K562 (cell line): ENCODE measurements at regions not wholly inside any gene's neighbourhood (a gene's known extent, or its start where the extent isn't known, plus 50 kb on each side); places are given as distances from the start of the nearest gene placed in this dataset.

Source experiments
- ATAC-seq: fragments of 200-7000 bp; cut with Tn5 transposase; 3 replicates; pipeline ENCODE4 v1.9.1; 2020; ENCODE audit warnings: moderate library complexity
- BruUV-seq: library from RNA; stranded (reverse); fragments of 400-500 nt; replicated peaks from 2 replicates; lab custom pipeline; 2021; lab: Mats Ljungman, UMichigan
- CTCF ChIA-PET: fragments of 300-600 bp; formaldehyde crosslinking; extraction: SDS; loops from one replicate; lab custom pipeline; 2021; ENCODE audit warnings: low intra/inter-chr PET ratio; lab: Yijun Ruan, JAX
- POLR2A ChIA-PET: fragments of 300-600, 350-650 bp; sonication (Branson Sonifier 250); formaldehyde crosslinking; extraction: SDS; loops from one replicate; lab custom pipeline; 2021; ENCODE audit warnings: antibody characterized with exemption, inconsistent platforms; lab: Yijun Ruan, JAX
- DNase-seq, 4 experiments: peaks; one replicate each; pipeline versions ENCODE4 v3.0.0 to v3.0.0-alpha.2; 2011 to 2018; ENCODE audit warnings: low spot score in 3 of 4, mixed read lengths in 3 of 4; ENCODE audit errors: extremely low read depth in 1 of 4
- FAIRE-seq: peaks from 2 replicates; lab custom pipeline; 2011; peaks lifted over from hg19 to GRCh38; lab: Jason Lieb, UNC
- H2AFZ ChIP-seq: 2 replicates; pipeline ENCODE4 v1.6.0; 2011; ENCODE audit warnings: low read depth, low read length, control low read depth, inconsistent platforms
- H3K27ac ChIP-seq: fragments of 200-600 bp; 3 replicates; pipeline ENCODE4 v1.8.0; 2011; ENCODE audit warnings: low read depth, mild to moderate bottlenecking, control low read depth, inconsistent platforms, low read length, moderate library complexity, mixed read lengths; ENCODE audit errors: extremely low read depth
- H3K27me3 ChIP-seq, 2 experiments: fragments of 300-600 bp in 1 of 2; 2 replicates in 1 of 2; 3 replicates in 1 of 2; pipeline versions ENCODE4 v1.6.0 to v1.8.0; 2011; ENCODE audit warnings: inconsistent platforms in 2 of 2, low read length in 2 of 2, mild to moderate bottlenecking in 1 of 2, mixed read lengths in 1 of 2, moderate library complexity in 1 of 2; ENCODE audit not compliant: control insufficient read depth in 2 of 2, insufficient read depth in 2 of 2
- H3K36me3 ChIP-seq: fragments of 300-600 bp; 3 replicates; pipeline ENCODE4 v1.8.0; 2011; ENCODE audit warnings: mild to moderate bottlenecking, low read length, inconsistent platforms; ENCODE audit not compliant: control insufficient read depth, insufficient read depth
- H3K4me1 ChIP-seq, 2 experiments: fragments of 200-600 bp in 1 of 2; replicated peaks in 1 of 2; 2 replicates in 1 of 2; 3 replicates in 1 of 2; pipeline versions ENCODE4 v1.5.1 to v1.8.0; 2011; ENCODE audit warnings: inconsistent platforms in 2 of 2, low read length in 2 of 2, mild to moderate bottlenecking in 1 of 2, mixed read lengths in 1 of 2, moderate library complexity in 1 of 2; ENCODE audit not compliant: control insufficient read depth in 2 of 2, insufficient read depth in 2 of 2
- H3K4me2 ChIP-seq: 2 replicates; pipeline ENCODE4 v1.6.1; 2011; ENCODE audit warnings: low read length, control low read depth, inconsistent platforms, mixed read lengths; ENCODE audit not compliant: insufficient read depth
- H3K4me3 ChIP-seq: fragments of 200-600 bp; sonication (generic), shearing (Covaris generic); 2 replicates; pipeline ENCODE4 v1.5.1; 2016; ENCODE audit warnings: control low read depth, inconsistent platforms
- H3K79me2 ChIP-seq: fragments of 200-600 bp; 3 replicates; pipeline ENCODE4 v1.8.0; 2011; ENCODE audit warnings: low read length, inconsistent platforms; ENCODE audit not compliant: control insufficient read depth, insufficient read depth
- H3K9ac ChIP-seq, 2 experiments: 2 replicates each; pipeline versions ENCODE4 v1.6.0 to v1.6.1; 2011; ENCODE audit warnings: low read depth in 2 of 2, low read length in 2 of 2, control low read depth in 1 of 2, inconsistent platforms in 1 of 2, mild to moderate bottlenecking in 1 of 2, mixed read lengths in 1 of 2; ENCODE audit not compliant: insufficient read depth in 1 of 2
- H3K9me1 ChIP-seq: one replicate; pipeline ENCODE4 v1.6.0; 2011; ENCODE audit warnings: inconsistent platforms, mild to moderate bottlenecking, low read length, moderate library complexity; ENCODE audit not compliant: control insufficient read depth, insufficient read depth
- H3K9me3 ChIP-seq: replicated peaks from 2 replicates; pipeline ENCODE4 v1.5.1; 2011; ENCODE audit warnings: low read depth, low read length, inconsistent platforms; ENCODE audit not compliant: control insufficient read depth, insufficient read depth
- H4K20me1 ChIP-seq: replicated peaks from 2 replicates; pipeline ENCODE4 v1.6.1; 2011; ENCODE audit warnings: low read length, inconsistent platforms, mixed read lengths; ENCODE audit not compliant: control insufficient read depth, insufficient read depth
- BRCA1 ChIP-seq, 2 experiments: fragments of 450-650 bp in 1 of 2; sonication (generic) in 1 of 2; formaldehyde crosslinking in 1 of 2; IDR thresholded peaks; 2 replicates each; pipeline versions ENCODE4 v1.5.0 to v1.6.1; 2017 to 2020; ENCODE audit warnings: mild to moderate bottlenecking in 1 of 2, missing genetic modification reagents in 1 of 2
- CEBPB ChIP-seq: fragments of 450-650 bp; IDR thresholded peaks from 2 replicates; pipeline ENCODE4 v1.6.1; 2016; ENCODE audit warnings: missing genetic modification characterization, missing compliant biosample characterization
- CEBPG ChIP-seq, 3 experiments: fragments of 200-800 bp in 1 of 3; sonication (Bioruptor generic) in 1 of 3; sonication (generic) in 1 of 3; formaldehyde crosslinking in 1 of 3; IDR thresholded peaks in 2 of 3; conservative IDR thresholded peaks in 1 of 3; 2 replicates each; pipeline versions ENCODE4 v1.6.1 to v1.8.0; 2016 to 2022; ENCODE audit warnings: missing compliant biosample characterization in 2 of 3, missing genetic modification characterization in 2 of 3, mild to moderate bottlenecking in 1 of 3, missing genetic modification reagents in 1 of 3
- IRF2 ChIP-seq: sonication (generic); formaldehyde crosslinking; IDR thresholded peaks from 2 replicates; pipeline ENCODE4 v1.8.1; 2022; ENCODE audit warnings: mild to moderate bottlenecking, missing genetic modification reagents
- SAFB2 ChIP-seq: fragments of 200-400 bp; formaldehyde crosslinking; IDR thresholded peaks from 2 replicates; pipeline ENCODE4 v1.6.1; 2018; ENCODE audit warnings: borderline replicate concordance, low read length, low read depth, moderate library complexity; ENCODE audit not compliant: severe bottlenecking
- SLC30A9 ChIP-seq: fragments of 250-450 bp; sonication (Bioruptor Pico); IDR thresholded peaks from 2 replicates; pipeline ENCODE4 v1.8.0; 2022; ENCODE audit warnings: mild to moderate bottlenecking, moderate library complexity
- WGBS: fragments of 100-300 bp; shearing (Covaris generic); methylation state at CpG from one replicate; pipeline ENCODE4 v1.1.6; 2016; ENCODE audit warnings: low coverage, mixed read lengths; ENCODE audit not compliant: insufficient coverage; ENCODE audit errors: missing lambda C conversion rate; 5-methylcytosine and 5-hydroxymethylcytosine counted together
- in situ Hi-C: fragments of 300-500 bp; cut with MboI; formaldehyde crosslinking; loops from 4 replicates; pipeline ENCODE4 v1.15.0; 2018; ENCODE audit warnings: inconsistent platforms, mixed read lengths
- intact Hi-C: fragments of 100-400 bp; cut with micrococcal nuclease; formaldehyde crosslinking; loops from 2 replicates; pipeline ENCODE4 v1.14.2; 2022
- TF ChIP-seq, protein P1 (sequence below): fragments of 200-800 bp; sonication (Bioruptor generic); IDR thresholded peaks from 2 replicates; pipeline ENCODE4 v1.6.1; 2017; ENCODE audit warnings: missing genetic modification characterization, missing compliant biosample characterization
- TF ChIP-seq, protein P2 (sequence below), 2 experiments: fragments of 450-650 bp in 1 of 2; sonication (generic) in 1 of 2; formaldehyde crosslinking in 1 of 2; IDR thresholded peaks in 1 of 2; conservative IDR thresholded peaks in 1 of 2; 2 replicates each; pipeline versions ENCODE4 v1.6.1 to v1.8.1; 2016 to 2023; ENCODE audit warnings: mild to moderate bottlenecking in 2 of 2, moderate library complexity in 2 of 2, inconsistent platforms in 1 of 2, missing genetic modification reagents in 1 of 2

DNA sequence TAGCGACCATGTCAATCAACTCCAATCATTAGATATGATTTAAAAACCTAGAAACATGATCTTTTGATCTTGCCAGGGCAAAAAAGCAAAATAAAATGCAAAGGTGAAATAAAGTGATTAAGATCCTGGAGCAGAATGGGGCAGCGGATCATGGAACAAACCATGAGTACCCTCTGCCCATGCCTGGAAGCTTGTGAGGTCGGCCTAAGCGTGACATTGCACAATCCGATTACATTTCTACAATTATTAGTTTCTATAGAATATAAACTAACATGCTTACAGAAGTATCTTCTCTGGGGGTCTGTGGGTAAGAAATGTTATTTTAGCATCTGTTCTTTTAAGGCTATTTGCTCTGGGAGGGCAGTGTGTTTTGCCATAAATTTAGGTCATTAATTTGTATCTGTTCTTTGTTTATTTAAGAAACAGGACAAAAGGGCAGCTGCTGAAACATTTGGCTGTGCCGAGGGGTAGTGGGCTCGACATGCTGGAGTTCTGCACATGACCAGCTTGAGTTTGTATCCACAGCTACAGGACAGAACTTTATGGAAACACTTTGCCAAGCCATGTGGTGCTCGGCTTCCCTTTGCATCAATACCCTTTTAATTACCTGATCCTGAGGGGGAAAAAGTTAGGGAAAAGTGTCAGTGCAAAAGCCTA lies 55.9 kb downstream of the ZBTB18 start:
- H3K9ac ChIP-seq: no peak overlapping the region
- intact Hi-C loops: no loop called here
- ATAC-seq (no peak), FAIRE-seq (no peak), DNase-seq (no peak)
- no peak overlapping the region for H3K4me2 ChIP-seq
- no peaks in the 10 kb centered on the region for H3K79me2 ChIP-seq
- TF ChIP-seq, protein P1, sequence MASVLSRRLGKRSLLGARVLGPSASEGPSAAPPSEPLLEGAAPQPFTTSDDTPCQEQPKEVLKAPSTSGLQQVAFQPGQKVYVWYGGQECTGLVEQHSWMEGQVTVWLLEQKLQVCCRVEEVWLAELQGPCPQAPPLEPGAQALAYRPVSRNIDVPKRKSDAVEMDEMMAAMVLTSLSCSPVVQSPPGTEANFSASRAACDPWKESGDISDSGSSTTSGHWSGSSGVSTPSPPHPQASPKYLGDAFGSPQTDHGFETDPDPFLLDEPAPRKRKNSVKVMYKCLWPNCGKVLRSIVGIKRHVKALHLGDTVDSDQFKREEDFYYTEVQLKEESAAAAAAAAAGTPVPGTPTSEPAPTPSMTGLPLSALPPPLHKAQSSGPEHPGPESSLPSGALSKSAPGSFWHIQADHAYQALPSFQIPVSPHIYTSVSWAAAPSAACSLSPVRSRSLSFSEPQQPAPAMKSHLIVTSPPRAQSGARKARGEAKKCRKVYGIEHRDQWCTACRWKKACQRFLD: no peak
- no peak for TF ChIP-seq SLC30A9
- TF ChIP-seq SAFB2: no peak
- TF ChIP-seq IRF2 (CRISPR knock-in tag): no peak
- peak; percentile 57; the same call in 1 of the 2 replicates for TF ChIP-seq CEBPB (tag)
- TF ChIP-seq CEBPG (CRISPR knock-in tag; IDR thresholded peaks at IDR 0.05): no peak
- TF ChIP-seq CEBPG (tag; conservative IDR thresholded peaks at IDR 0.05 in 1 of 2, IDR thresholded peaks at IDR 0.05 in 1 of 2): peak in 1 of 2 experiments; percentile 45; a peak in 1 of 4 replicates
- TF ChIP-seq, protein P2, sequence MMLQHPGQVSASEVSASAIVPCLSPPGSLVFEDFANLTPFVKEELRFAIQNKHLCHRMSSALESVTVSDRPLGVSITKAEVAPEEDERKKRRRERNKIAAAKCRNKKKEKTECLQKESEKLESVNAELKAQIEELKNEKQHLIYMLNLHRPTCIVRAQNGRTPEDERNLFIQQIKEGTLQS (IDR thresholded peaks at IDR 0.05): no peak
- TF ChIP-seq, protein P2 (CRISPR knock-in tag; conservative IDR thresholded peaks at IDR 0.05): no peak
- no peak for TF ChIP-seq BRCA1 (IDR thresholded peaks at IDR 0.05)
- TF ChIP-seq BRCA1 (CRISPR knock-in tag; IDR thresholded peaks at IDR 0.05): no peak
- 2% methylated on average over 8 of the region's 8 CpGs for WGBS
- no peaks in the 10 kb centered on the region for H3K9me3 ChIP-seq
- no peaks in the 10 kb centered on the region for H3K36me3 ChIP-seq
- ChIA-PET CTCF (no interaction called here), POLR2A (no interaction called here)
- no peak overlapping the region for H3K27ac ChIP-seq
- in situ Hi-C loops: no loop called here
- BruUV-seq: no TSS peak
- H3K9me1 ChIP-seq: no peaks in the 10 kb centered on the region
- no peak overlapping the region for H3K4me3 ChIP-seq
- H3K27me3 ChIP-seq: peaks cover 35 to 51% of the 10 kb centered on the region in 2 experiments
- H3K4me1 ChIP-seq: no peaks in the 10 kb centered on the region
- H4K20me1 ChIP-seq: no peaks in the 10 kb centered on the region
- no peak overlapping the region for H2AFZ ChIP-seq
